H9 (cell line): ENCODE measurements at regions not wholly inside any gene's neighbourhood (a gene's known extent, or its start where the extent isn't known, plus 50 kb on each side); places are given as distances from the start of the nearest gene placed in this dataset.

Experiments
- DNase-seq: peaks from one replicate; pipeline ENCODE4 v3.0.0-alpha.2; 2017
- H2AFZ ChIP-seq: one replicate; pipeline ENCODE4 v1.6.1; 2013; ENCODE audit warnings: mild to moderate bottlenecking, low read length, control low read depth, moderate library complexity
- H2AK5ac ChIP-seq: 2 replicates; pipeline ENCODE4 v1.6.1; 2013; ENCODE audit warnings: low read length, control low read depth, mixed read lengths; ENCODE audit not compliant: insufficient read length
- H2BK120ac ChIP-seq: one replicate; pipeline ENCODE4 v1.6.1; 2013; ENCODE audit warnings: low read depth, mild to moderate bottlenecking, low read length, control low read depth, inconsistent platforms; ENCODE audit not compliant: poor library complexity, severe bottlenecking
- H2BK12ac ChIP-seq: 2 replicates; pipeline ENCODE4 v1.6.1; 2013; ENCODE audit warnings: low read length, control low read depth, mixed read lengths, low read depth; ENCODE audit not compliant: insufficient read length
- H2BK15ac ChIP-seq: 2 replicates; pipeline ENCODE4 v1.6.1; 2013; ENCODE audit warnings: low read depth, low read length, control low read depth
- H2BK20ac ChIP-seq: one replicate; pipeline ENCODE4 v1.6.1; 2013; ENCODE audit warnings: low read depth, mild to moderate bottlenecking, low read length, control low read depth, inconsistent platforms; ENCODE audit not compliant: poor library complexity, severe bottlenecking
- H2BK5ac ChIP-seq: 2 replicates; pipeline ENCODE4 v1.6.1; 2013; ENCODE audit warnings: low read length, control low read depth, mixed read lengths; ENCODE audit not compliant: insufficient read length
- H3K14ac ChIP-seq: 2 replicates; pipeline ENCODE4 v1.6.1; 2013; ENCODE audit warnings: low read length, control low read depth; ENCODE audit not compliant: insufficient read depth
- H3K18ac ChIP-seq: 2 replicates; pipeline ENCODE4 v1.6.1; 2013; ENCODE audit warnings: low read depth, mild to moderate bottlenecking, mixed read lengths, low read length, control low read depth; ENCODE audit not compliant: insufficient read length
- H3K23ac ChIP-seq: 2 replicates; pipeline ENCODE4 v1.6.1; 2013; ENCODE audit warnings: low read length, control low read depth, mixed read lengths, low read depth; ENCODE audit not compliant: insufficient read length
- H3K23me2 ChIP-seq: 2 replicates; pipeline ENCODE4 v1.6.1; 2013; ENCODE audit warnings: low read depth, mild to moderate bottlenecking, mixed read lengths, low read length, control low read depth; ENCODE audit not compliant: insufficient read length, poor library complexity, severe bottlenecking
- H3K27ac ChIP-seq: 2 replicates; pipeline ENCODE4 v1.5.1; 2013; ENCODE audit warnings: low read length, control low read depth, mixed read lengths, low read depth; ENCODE audit not compliant: insufficient read length
- H3K27me3 ChIP-seq: 2 replicates; pipeline ENCODE4 v1.6.1; 2013; ENCODE audit warnings: low read length, control low read depth, inconsistent platforms; ENCODE audit not compliant: insufficient read depth
- H3K4ac ChIP-seq: 2 replicates; pipeline ENCODE4 v1.6.1; 2013; ENCODE audit warnings: low read depth, mild to moderate bottlenecking, control low read depth, inconsistent platforms, low read length, moderate library complexity
- H3K4me1 ChIP-seq: 2 replicates; pipeline ENCODE4 v1.6.1; 2013; ENCODE audit warnings: low read length, control low read depth, inconsistent platforms; ENCODE audit not compliant: insufficient read depth
- H3K4me2 ChIP-seq: 2 replicates; pipeline ENCODE4 v1.6.1; 2013; ENCODE audit warnings: low read length, control low read depth, mixed read lengths; ENCODE audit not compliant: insufficient read length, insufficient read depth
- H3K56ac ChIP-seq: 2 replicates; pipeline ENCODE4 v1.6.1; 2013; ENCODE audit warnings: low read depth, mild to moderate bottlenecking, mixed read lengths, low read length, control low read depth; ENCODE audit not compliant: insufficient read length
- H3K79me1 ChIP-seq: 2 replicates; pipeline ENCODE4 v1.6.1; 2013; ENCODE audit warnings: low read depth, mild to moderate bottlenecking, moderate library complexity, low read length, control low read depth, inconsistent platforms; ENCODE audit not compliant: insufficient read depth, poor library complexity, severe bottlenecking
- H3K79me2 ChIP-seq: 2 replicates; pipeline ENCODE4 v1.6.1; 2013; ENCODE audit warnings: low read length, control low read depth, inconsistent platforms; ENCODE audit not compliant: insufficient read depth
- H3K9ac ChIP-seq: 2 replicates; pipeline ENCODE4 v1.6.1; 2013; ENCODE audit warnings: low read length, control low read depth, mixed read lengths; ENCODE audit not compliant: insufficient read length; ENCODE audit errors: extremely low read depth
- H3K9me3 ChIP-seq: one replicate; pipeline ENCODE4 v1.6.1; 2013; ENCODE audit warnings: low read depth, low read length, inconsistent platforms; ENCODE audit not compliant: control insufficient read depth
- H3T11ph ChIP-seq: one replicate; pipeline ENCODE4 v1.6.1; 2013; ENCODE audit warnings: mild to moderate bottlenecking, low read length, control low read depth, inconsistent platforms
- H4K20me1 ChIP-seq: one replicate; pipeline ENCODE4 v1.6.1; 2013; ENCODE audit not compliant: control insufficient read depth, insufficient read length, insufficient read depth
- H4K5ac ChIP-seq: 2 replicates; pipeline ENCODE4 v1.6.1; 2013; ENCODE audit warnings: low read depth, mild to moderate bottlenecking, mixed read lengths, low read length, control low read depth; ENCODE audit not compliant: insufficient read length
- H4K8ac ChIP-seq: replicated peaks from 2 replicates; pipeline ENCODE4 v1.6.1; 2013; ENCODE audit warnings: low read length, control low read depth, mixed read lengths, low read depth; ENCODE audit not compliant: insufficient read length
- H4K91ac ChIP-seq: 2 replicates; pipeline ENCODE4 v1.6.1; 2013; ENCODE audit warnings: low read depth, mild to moderate bottlenecking, moderate library complexity, mixed read lengths, low read length, control low read depth; ENCODE audit not compliant: insufficient read length
- H3K27ac Mint-ChIP-seq, 3 experiments: 2 replicates in 2 of 3; 3 replicates in 1 of 3; pipeline ENCODE4 v1.8.0; 2020 to 2021; ENCODE audit warnings: mixed read lengths in 3 of 3, mild to moderate bottlenecking in 1 of 3, moderate library complexity in 1 of 3
- H3K27me3 Mint-ChIP-seq: 2 replicates; pipeline ENCODE4 v1.8.0; 2021; ENCODE audit warnings: low read depth, mild to moderate bottlenecking, moderate library complexity, mixed read lengths
- H3K36me3 Mint-ChIP-seq, 3 experiments: 2 replicates in 2 of 3; 3 replicates in 1 of 3; pipeline ENCODE4 v1.8.0; 2020 to 2021; ENCODE audit warnings: low read depth in 3 of 3, mixed read lengths in 3 of 3; ENCODE audit not compliant: insufficient read depth in 1 of 3
- H3K4me1 Mint-ChIP-seq, 2 experiments: 2 replicates each; pipeline ENCODE4 v1.8.0; 2020; ENCODE audit warnings: mixed read lengths in 2 of 2
- H3K4me3 Mint-ChIP-seq, 2 experiments: 2 replicates in 1 of 2; 3 replicates in 1 of 2; pipeline ENCODE4 v1.8.0; 2020 to 2021; ENCODE audit warnings: mild to moderate bottlenecking in 2 of 2, mixed read lengths in 2 of 2, moderate library complexity in 1 of 2
- H3K9me3 Mint-ChIP-seq, 2 experiments: 2 replicates in 1 of 2; 3 replicates in 1 of 2; pipeline ENCODE4 v1.8.0; 2020; ENCODE audit warnings: mild to moderate bottlenecking in 2 of 2, mixed read lengths in 2 of 2, moderate library complexity in 1 of 2
- CTCF ChIP-seq: fragments of 200-600 bp; sonication (generic); conservative IDR thresholded peaks from 3 replicates; pipeline ENCODE4 v1.8.0; 2021; ENCODE audit warnings: antibody characterized with exemption, mild to moderate bottlenecking
- WGBS: extraction: QIAGEN DNeasy Blood & Tissue Kit; methylation state at CpG from one replicate; pipeline ENCODE4 v1.1.7; 2013; ENCODE audit warnings: missing lambda C conversion rate, low lambda C conversion rate, mixed read lengths; ENCODE audit not compliant: insufficient read length; ENCODE audit errors: extremely low coverage; 5-methylcytosine and 5-hydroxymethylcytosine counted together

GRCh38 chr18:59054496-59055287, 85.0 kb upstream of the SEC11C start:
- Histone ChIP-seq H3K23ac (no peak overlapping the region), H3K4me1 (no peaks in the 10 kb centered on the region), H3K4me2 (no peak overlapping the region), H3K27me3 (no peaks in the 10 kb centered on the region), H4K5ac (no peak overlapping the region), H3K9me3 (no peaks in the 10 kb centered on the region), H3K27ac (no peak overlapping the region), H3T11ph (no peak overlapping the region), H4K91ac (no peak overlapping the region), H2BK15ac (no peak overlapping the region), H3K79me1 (no peaks in the 10 kb centered on the region), H2BK20ac (no peak overlapping the region), H3K79me2 (no peaks in the 10 kb centered on the region), H3K56ac (no peak overlapping the region), H3K14ac (no peak overlapping the region), H4K20me1 (no peaks in the 10 kb centered on the region), H3K23me2 (no peaks in the 10 kb centered on the region), H4K8ac (no peak overlapping the region), H2BK12ac (no peak overlapping the region), H2AK5ac (no peak overlapping the region), H2AFZ (no peak overlapping the region), H2BK5ac (no peak overlapping the region), H3K9ac (no peak overlapping the region), H3K4ac (no peak overlapping the region), H3K18ac (no peak overlapping the region), H2BK120ac (no peak overlapping the region)
- TF ChIP-seq CTCF, result no peak
- H3K36me3 Mint-ChIP-seq, result no peaks in the 10 kb centered on the region; a peak in 1 of 7 replicates
- WGBS, result no CpG with 5 or more reads among the region's 7 CpGs
- H3K27ac Mint-ChIP-seq, result no peak overlapping the region
- no peaks in the 10 kb centered on the region for H3K9me3 Mint-ChIP-seq
- H3K4me3 Mint-ChIP-seq, result no peak overlapping the region
- peaks cover 13 to 16% of the 10 kb centered on the region in 2 experiments for H3K4me1 Mint-ChIP-seq
- DNase-seq, result no peak
- no peaks in the 10 kb centered on the region; the same call in 1 of the 2 replicates for H3K27me3 Mint-ChIP-seq
